ENCODE measurements at regions not wholly inside any gene's neighbourhood (a gene's known extent, or its start where the extent isn't known, plus 50 kb on each side); places are given as distances from the start of the nearest gene placed in this dataset.

DNA sequence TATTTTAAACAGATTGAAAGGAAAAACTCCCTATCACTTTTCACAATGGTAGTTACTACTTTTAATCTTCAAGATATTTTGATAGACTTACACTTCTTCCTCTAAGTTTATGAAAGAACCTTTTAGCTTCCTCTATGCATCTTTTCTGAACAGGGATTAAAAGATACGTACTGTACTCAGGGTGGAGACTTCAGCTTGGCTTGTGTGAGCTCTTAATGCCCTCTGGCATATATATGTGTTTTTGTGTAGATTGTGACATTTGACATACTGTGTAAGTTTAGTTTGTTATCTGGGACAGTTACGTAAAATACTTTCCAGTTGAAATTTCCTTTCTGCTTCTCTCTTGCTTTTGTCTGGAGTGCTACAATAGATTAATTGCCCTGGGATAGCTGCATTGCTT, 109.3 kb upstream of the NUDT6 start:
- intact Hi-C loops (cut with micrococcal nuclease), result no loop called here
- TF ChIP-seq POLR2A (IDR thresholded peaks at IDR 0.05; ENCODE audit: low read depth, low read length) (no peak), MAFK (IDR thresholded peaks at IDR 0.05; ENCODE audit: low read depth, low read length) (no peak), BHLHE40 (IDR thresholded peaks at IDR 0.05; ENCODE audit: low read depth, low read length) (no peak)
- TF ChIP-seq, protein P1, sequence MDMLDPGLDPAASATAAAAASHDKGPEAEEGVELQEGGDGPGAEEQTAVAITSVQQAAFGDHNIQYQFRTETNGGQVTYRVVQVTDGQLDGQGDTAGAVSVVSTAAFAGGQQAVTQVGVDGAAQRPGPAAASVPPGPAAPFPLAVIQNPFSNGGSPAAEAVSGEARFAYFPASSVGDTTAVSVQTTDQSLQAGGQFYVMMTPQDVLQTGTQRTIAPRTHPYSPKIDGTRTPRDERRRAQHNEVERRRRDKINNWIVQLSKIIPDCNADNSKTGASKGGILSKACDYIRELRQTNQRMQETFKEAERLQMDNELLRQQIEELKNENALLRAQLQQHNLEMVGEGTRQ (IDR thresholded peaks at IDR 0.05; ENCODE audit: low read depth, low read length), result no peak
- no peak for ATAC-seq (ENCODE audit: low read depth)

More for the DNA sequence above, 109.3 kb upstream of the NUDT6 start:
- Histone ChIP-seq H4K8ac (ENCODE audit: low read depth in 2 of 2, low read length in 2 of 2) (peak overlapping the region in 1 of 2 experiments; percentile 60; a peak in 1 of 4 replicates), H2AK9ac (replicated peaks; ENCODE audit: low read depth, low read length, poor library complexity) (no peak overlapping the region), H2BK5ac (ENCODE audit: low read depth, low read length, poor library complexity, severe bottlenecking) (peak overlapping the region; percentile 48), H2BK120ac (ENCODE audit: low read depth, low read length) (peak overlapping the region; percentile 32; the same call in 1 of the 2 replicates), H2AFZ (replicated peaks; ENCODE audit: low read length, poor library complexity) (no peak overlapping the region), H3K14ac (replicated peaks; ENCODE audit: low read depth, low read length) (0 out of 2 replicates have a peak overlapping the region, but pooled peaks have one; percentile 37), H3K4ac (ENCODE audit: low read depth, low read length) (no peak overlapping the region), H3K4me2 (ENCODE audit: low read depth, low read length) (no peak overlapping the region), H3K9ac (ENCODE audit: low read depth, low read length) (no peak overlapping the region), H3K36me3 (ENCODE audit: control insufficient read depth, insufficient read depth, low read length) (no peaks in the 10 kb centered on the region), H3K9me1 (ENCODE audit: insufficient read depth, low read length) (peaks cover 8% of the 10 kb centered on the region), H3K9me3 (ENCODE audit: control insufficient read depth, insufficient read depth, low read length) (no peaks in the 10 kb centered on the region), H4K20me1 (ENCODE audit: insufficient read depth, low read length) (no peaks in the 10 kb centered on the region), H3K4me3 (ENCODE audit: insufficient read depth, low read depth, low read length) (no peak overlapping the region), H3K27me3 (ENCODE audit: control insufficient read depth, insufficient read depth, low read length) (no peaks in the 10 kb centered on the region), H3K4me1 (ENCODE audit: control insufficient read depth, insufficient read depth, low read length) (peaks cover 8% of the 10 kb centered on the region), H3K56ac (ENCODE audit: extremely low read depth, insufficient read depth, low read length) (no peak overlapping the region), H3K27ac (ENCODE audit: insufficient read depth, low read length) (no peak overlapping the region), H3K79me1 (ENCODE audit: low read depth in 1 of 2, low read length in 2 of 2) (peaks cover 0 to 3% of the 10 kb centered on the region in 2 experiments; a peak in 3 of 4 replicates), H2BK20ac (ENCODE audit: low read depth, low read length) (peak overlapping the region; percentile 14; the same call in 1 of the 2 replicates), H2AK5ac (ENCODE audit: low read depth, low read length) (no peak overlapping the region), H4K5ac (ENCODE audit: low read depth, low read length) (no peak overlapping the region), H3K23ac (ENCODE audit: low read depth, low read length) (no peak overlapping the region), H2BK15ac (ENCODE audit: low read depth, low read length) (no peak overlapping the region; the same call in 2 of the 3 replicates), H3K18ac (ENCODE audit: low read depth, low read length) (peak overlapping the region; percentile 61; the same call in 1 of the 2 replicates), H4K91ac (ENCODE audit: insufficient read depth, low read depth, low read length) (no peak overlapping the region)
- in situ Hi-C loops (cut with MboI; ENCODE audit: low sequenced_read_pairs) (no loop called here), dilution Hi-C loops (cut with HindIII; ENCODE audit: low sequenced_read_pairs, unreplicated experiment) (no loop called here)
- WGBS, 2 experiments (ENCODE audit: extremely low coverage in 2 of 2, insufficient read length in 1 of 2), result no CpG with 5 or more reads among the region's 2 CpGs
- ChIA-PET POLR2A (ENCODE audit: unreplicated experiment) (no interaction called here), CTCF (interaction anchor here (1.0 kb wide), 1 partner anchor 11 kb away, joined by 4 read pairs; no protein-coding TSS in a partner anchor)
- no peak for DNase-seq
- no TSS peak for BruUV-seq (replicated peaks)
